ENCODE measurements at regions not wholly inside any gene's neighbourhood (a gene's known extent, or its start where the extent isn't known, plus 50 kb on each side); places are given as distances from the start of the nearest gene placed in this dataset.

- TF ChIP-seq EZH2 (IDR thresholded peaks at IDR 0.05), result no peak
- TF ChIP-seq EZH2phosphoT487 (IDR thresholded peaks at IDR 0.05), result no peak
- no peak for TF ChIP-seq CTCF (IDR thresholded peaks at IDR 0.05)
- Mint-ChIP-seq H3K27ac (no peak overlapping the region), H3K4me3 (no peak overlapping the region), H3K4me1 (no peaks in the 10 kb centered on the region), H3K27me3 (ENCODE audit: insufficient read depth, low read depth) (no peaks in the 10 kb centered on the region), H3K9me3 (no peaks in the 10 kb centered on the region), H3K36me3 (no peaks in the 10 kb centered on the region)
- Histone ChIP-seq H3K4me2 (no peak overlapping the region), H3K9ac (no peak overlapping the region), H3F3A (ENCODE audit: low read depth) (no peaks in the 10 kb centered on the region), H3K36me3 (no peaks in the 10 kb centered on the region), H3K27me3 (no peaks in the 10 kb centered on the region), H2AFZ (replicated peaks) (no peak overlapping the region), H3K4me3 (no peak overlapping the region), H3K9me3 (ENCODE audit: low read depth) (no peaks in the 10 kb centered on the region), H3K4me1 (no peaks in the 10 kb centered on the region), H3K27ac (no peak overlapping the region), H4K20me1 (ENCODE audit: low read depth) (no peaks in the 10 kb centered on the region), H3K79me2 (ENCODE audit: low read depth) (no peaks in the 10 kb centered on the region)
- DNase-seq (ENCODE audit: low spot score), result no peak
These were observed 421.9 kb upstream of the KHDRBS2 start for GRCh38 chr6:62707914-62708313.

- Histone ChIP-seq H3K27me3 (no peaks in the 10 kb centered on the region), H3K4me3 (no peak overlapping the region), H3F3A (ENCODE audit: low read depth) (no peaks in the 10 kb centered on the region), H3K4me2 (no peak overlapping the region), H2AFZ (replicated peaks) (no peak overlapping the region), H3K36me3 (no peaks in the 10 kb centered on the region), H3K9me3 (ENCODE audit: low read depth) (no peaks in the 10 kb centered on the region), H3K4me1 (no peaks in the 10 kb centered on the region), H4K20me1 (ENCODE audit: low read depth) (no peaks in the 10 kb centered on the region), H3K79me2 (ENCODE audit: low read depth) (no peaks in the 10 kb centered on the region), H3K27ac (no peak overlapping the region), H3K9ac (no peak overlapping the region)
- no peak for TF ChIP-seq EZH2phosphoT487 (IDR thresholded peaks at IDR 0.05)
- TF ChIP-seq EZH2 (IDR thresholded peaks at IDR 0.05), result no peak
- TF ChIP-seq CTCF (IDR thresholded peaks at IDR 0.05), result peak; percentile 10
- no peak overlapping the region for H3K27ac Mint-ChIP-seq
- no peaks in the 10 kb centered on the region for H3K27me3 Mint-ChIP-seq (ENCODE audit: insufficient read depth, low read depth)
- no peaks in the 10 kb centered on the region for H3K4me1 Mint-ChIP-seq
- DNase-seq (ENCODE audit: low spot score), result no peak
- H3K4me3 Mint-ChIP-seq, result no peak overlapping the region
- no peaks in the 10 kb centered on the region for H3K9me3 Mint-ChIP-seq
- no peaks in the 10 kb centered on the region for H3K36me3 Mint-ChIP-seq
These were observed 421.1 kb upstream of the KHDRBS2 start for GRCh38 chr6:62707156-62707555.

GRCh38 chr6:62683063-62683462 is 397.0 kb upstream of the KHDRBS2 start:
- Mint-ChIP-seq H3K4me3 (no peak overlapping the region), H3K4me1 (no peaks in the 10 kb centered on the region), H3K27me3 (ENCODE audit: insufficient read depth, low read depth) (no peaks in the 10 kb centered on the region), H3K27ac (no peak overlapping the region), H3K9me3 (no peaks in the 10 kb centered on the region), H3K36me3 (no peaks in the 10 kb centered on the region)
- H3K36me3 ChIP-seq, result no peaks in the 10 kb centered on the region
- DNase-seq (ENCODE audit: low spot score), result no peak
- H3K79me2 ChIP-seq (ENCODE audit: low read depth), result no peaks in the 10 kb centered on the region
- H3K4me2 ChIP-seq, result no peak overlapping the region
- H3K27ac ChIP-seq, result no peak overlapping the region
- H3K9me3 ChIP-seq (ENCODE audit: low read depth), result no peaks in the 10 kb centered on the region
- H2AFZ ChIP-seq (replicated peaks), result no peak overlapping the region
- H3K27me3 ChIP-seq, result no peaks in the 10 kb centered on the region
- H3K9ac ChIP-seq, result no peak overlapping the region
- no peak for TF ChIP-seq EZH2phosphoT487 (IDR thresholded peaks at IDR 0.05)
- TF ChIP-seq CTCF (IDR thresholded peaks at IDR 0.05), result no peak
- TF ChIP-seq EZH2 (IDR thresholded peaks at IDR 0.05), result no peak
- H4K20me1 ChIP-seq (ENCODE audit: low read depth), result no peaks in the 10 kb centered on the region
- no peaks in the 10 kb centered on the region for H3F3A ChIP-seq (ENCODE audit: low read depth)
- no peak overlapping the region for H3K4me3 ChIP-seq
- no peaks in the 10 kb centered on the region for H3K4me1 ChIP-seq

- Histone ChIP-seq H3K9ac (no peak overlapping the region), H3K79me2 (ENCODE audit: low read depth) (no peaks in the 10 kb centered on the region)
- H3K36me3 Mint-ChIP-seq, result no peaks in the 10 kb centered on the region
These were observed 395.1 kb upstream of the KHDRBS2 start for GRCh38 chr6:62681108-62681507.

More at GRCh38 chr6:62681108-62681507, 395.1 kb upstream of the KHDRBS2 start:
- Histone ChIP-seq H3K9me3 (ENCODE audit: low read depth) (no peaks in the 10 kb centered on the region), H3K27me3 (no peaks in the 10 kb centered on the region), H3K4me3 (no peak overlapping the region), H3K4me1 (no peaks in the 10 kb centered on the region), H3K27ac (no peak overlapping the region), H3K36me3 (no peaks in the 10 kb centered on the region), H3K4me2 (no peak overlapping the region), H2AFZ (replicated peaks) (no peak overlapping the region), H4K20me1 (ENCODE audit: low read depth) (no peaks in the 10 kb centered on the region), H3F3A (ENCODE audit: low read depth) (no peaks in the 10 kb centered on the region)
- H3K4me3 Mint-ChIP-seq, result no peak overlapping the region
- no peaks in the 10 kb centered on the region for H3K27me3 Mint-ChIP-seq (ENCODE audit: insufficient read depth, low read depth)
- DNase-seq (ENCODE audit: low spot score), result no peak
- H3K4me1 Mint-ChIP-seq, result no peaks in the 10 kb centered on the region
- TF ChIP-seq CTCF (IDR thresholded peaks at IDR 0.05), result no peak
- no peak for TF ChIP-seq EZH2 (IDR thresholded peaks at IDR 0.05)
- no peak for TF ChIP-seq EZH2phosphoT487 (IDR thresholded peaks at IDR 0.05)
- H3K27ac Mint-ChIP-seq, result no peak overlapping the region
- peaks cover 8% of the 10 kb centered on the region for H3K9me3 Mint-ChIP-seq
